RWPE1 (cell line): ENCODE measurements at regions not wholly inside any gene's neighbourhood (a gene's known extent, or its start where the extent isn't known, plus 50 kb on each side); places are given as distances from the start of the nearest gene placed in this dataset.

Experiments used
- CTCF ChIA-PET: fragments of 350-600 bp; sonication (Branson Sonifier 250); formaldehyde crosslinking; extraction: SDS; loops from one replicate; lab custom pipeline; 2021; lab: Yijun Ruan, JAX
- POLR2A ChIA-PET: fragments of 400-600 bp; formaldehyde crosslinking; extraction: SDS; loops from one replicate; lab custom pipeline; 2020; ENCODE audit warnings: antibody characterized with exemption; ENCODE audit not compliant: low non-redundant PET; lab: Yijun Ruan, JAX
- DNase-seq: peaks from one replicate; pipeline ENCODE4 v3.0.0; 2012; ENCODE audit warnings: low spot score
- H3K27ac ChIP-seq: fragments of 450-650 bp; 2 replicates; pipeline ENCODE4 v1.5.1; 2017
- CTCF ChIP-seq: fragments of 450-650 bp; conservative IDR thresholded peaks from 2 replicates; pipeline ENCODE4 v1.5.1; 2017; ENCODE audit warnings: low read depth, mild to moderate bottlenecking

DNA sequence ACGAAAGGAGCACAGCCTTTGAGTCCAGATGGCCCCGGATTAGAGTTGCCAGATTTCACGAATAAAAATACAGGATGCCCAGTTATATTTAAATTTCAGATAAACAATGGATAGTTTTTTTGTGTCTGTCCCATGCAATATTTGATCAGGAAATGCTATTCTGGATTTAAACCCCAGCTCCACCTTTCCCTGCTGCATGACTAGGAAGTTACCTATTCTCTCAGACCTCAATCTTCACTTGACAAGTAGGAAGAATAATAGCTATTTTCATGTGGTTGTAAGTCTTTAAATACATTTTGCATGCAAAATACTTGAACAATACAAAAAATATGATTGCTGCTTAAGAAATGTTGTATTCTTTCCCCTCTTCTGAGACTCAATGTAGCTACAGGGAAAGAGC, 125.3 kb upstream of the P2RY1 start:
- CTCF ChIA-PET: interaction anchor here (0.6 kb wide), 2 partner anchors 41 to 589 kb away, joined by 3 to 6 read pairs; no protein-coding TSS in a partner anchor
- TF ChIP-seq CTCF: no peak
- POLR2A ChIA-PET: no interaction called here
- no peak overlapping the region for H3K27ac ChIP-seq
- DNase-seq: no peak

- no peak overlapping the region for H3K27ac ChIP-seq
- POLR2A ChIA-PET: no interaction called here
- no peak for DNase-seq
- TF ChIP-seq CTCF: no peak
- CTCF ChIA-PET: no interaction called here
These were observed 124.4 kb upstream of the P2RY1 start for GRCh38 chr3:152710549-152710948.

DNA sequence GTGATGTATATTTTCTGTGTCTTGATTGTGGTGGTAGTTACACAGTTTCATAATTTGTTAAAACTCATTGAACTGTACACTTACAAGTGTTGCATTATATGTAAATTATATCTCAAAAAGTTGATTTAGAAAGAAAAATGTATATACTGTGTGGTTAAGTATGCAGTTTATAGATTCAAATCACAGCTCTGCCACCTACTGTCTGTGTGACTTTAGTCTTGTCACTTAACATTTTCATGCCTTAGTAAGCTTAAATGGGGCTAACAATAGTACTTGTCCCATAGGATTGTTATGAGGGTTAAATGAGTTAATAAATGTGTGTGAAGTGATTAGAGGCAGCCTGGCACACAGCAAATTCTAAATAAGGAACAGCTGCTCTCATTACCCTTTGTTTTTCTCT, 120.9 kb upstream of the P2RY1 start:
- no peak for TF ChIP-seq CTCF
- H3K27ac ChIP-seq: no peak overlapping the region
- POLR2A ChIA-PET: no interaction called here
- CTCF ChIA-PET: interaction anchor here (0.6 kb wide), 1 partner anchor 206 kb away, joined by 3 read pairs; no protein-coding TSS in a partner anchor
- no peak for DNase-seq

DNA sequence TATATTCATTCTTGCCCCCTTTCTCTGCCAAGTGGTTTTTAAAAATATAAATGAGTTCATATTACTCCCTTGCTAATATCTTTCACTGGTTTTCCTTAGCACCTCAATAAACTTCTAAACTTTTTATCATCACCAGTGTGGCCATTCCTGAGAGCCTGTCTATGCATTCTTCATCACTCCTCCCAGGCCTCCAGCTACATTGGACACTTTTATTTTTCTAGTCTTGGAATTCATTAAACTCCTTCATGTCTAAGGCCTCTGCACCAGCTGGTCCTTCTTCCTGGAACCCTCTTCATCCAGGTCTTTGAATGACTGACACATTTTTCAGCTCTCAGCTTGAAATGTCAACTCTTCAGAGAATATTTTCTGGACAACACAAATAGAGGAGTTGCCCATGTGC, 120.4 kb upstream of the P2RY1 start:
- CTCF ChIA-PET: interaction anchor here (0.6 kb wide), 1 partner anchor 206 kb away, joined by 3 read pairs; no protein-coding TSS in a partner anchor
- no peak for DNase-seq
- no peak for TF ChIP-seq CTCF
- H3K27ac ChIP-seq: no peak overlapping the region
- POLR2A ChIA-PET: no interaction called here

GRCh38 chr3:152717252-152717651, 117.7 kb upstream of the P2RY1 start:
- POLR2A ChIA-PET: no interaction called here
- CTCF ChIA-PET: no interaction called here

GRCh38 chr3:152718810-152719209, 116.1 kb upstream of the P2RY1 start:
- TF ChIP-seq CTCF: no peak
- DNase-seq: no peak
- no peak overlapping the region for H3K27ac ChIP-seq
- ChIA-PET POLR2A (no interaction called here), CTCF (interaction anchor here (0.7 kb wide), 1 partner anchor 51 kb away, joined by 3 read pairs; no protein-coding TSS in a partner anchor)

More at GRCh38 chr3:152717252-152717651, 117.7 kb upstream of the P2RY1 start:
- DNase-seq: peak; percentile 65
- TF ChIP-seq CTCF: no peak
- no peak overlapping the region for H3K27ac ChIP-seq
